WTC11 (cell line): ENCODE measurements at regions not wholly inside any gene's neighbourhood (a gene's known extent, or its start where the extent isn't known, plus 50 kb on each side); places are given as distances from the start of the nearest gene placed in this dataset.

Experiments
- ATAC-seq: fragments of 200-7000 bp; cut with Tn5 transposase; 2 replicates; pipeline ENCODE4 v1.10.0; 2021; ENCODE audit warnings: mild to moderate bottlenecking, moderate library complexity
- CTCF ChIA-PET: fragments of 300-600 bp; sonication (Branson Sonifier 250); formaldehyde crosslinking; loops from one replicate; lab custom pipeline; 2021; ENCODE audit warnings: antibody characterized with exemption; lab: Charles Lee
- POLR2A ChIA-PET: fragments of 350-600 bp; sonication (Branson Sonifier 250); formaldehyde crosslinking; loops from one replicate; lab custom pipeline; 2021; ENCODE audit warnings: antibody characterized with exemption; lab: Charles Lee
- DNase-seq: peaks from one replicate; pipeline ENCODE4 v3.0.0; 2021; ENCODE audit warnings: low spot score
- H3K27ac Mint-ChIP-seq: 2 replicates; pipeline ENCODE4 v1.8.0; 2021; ENCODE audit warnings: mixed read lengths
- H3K27me3 Mint-ChIP-seq: 2 replicates; pipeline ENCODE4 v1.8.0; 2021; ENCODE audit warnings: low read depth, mild to moderate bottlenecking, moderate library complexity, mixed read lengths
- H3K36me3 Mint-ChIP-seq: 2 replicates; pipeline ENCODE4 v1.8.0; 2021; ENCODE audit warnings: mixed read lengths
- H3K4me1 Mint-ChIP-seq: 2 replicates; pipeline ENCODE4 v1.8.0; 2022; ENCODE audit warnings: mixed read lengths
- H3K4me3 Mint-ChIP-seq: 2 replicates; pipeline ENCODE4 v1.8.0; 2021; ENCODE audit warnings: mild to moderate bottlenecking, moderate library complexity, mixed read lengths
- H3K9me3 Mint-ChIP-seq: 2 replicates; pipeline ENCODE4 v1.8.0; 2021; ENCODE audit warnings: mixed read lengths
- ARID4B ChIP-seq: sonication (generic); formaldehyde crosslinking; IDR thresholded peaks from 2 replicates; pipeline ENCODE4 v1.8.0; 2023; ENCODE audit warnings: missing genetic modification reagents, mild to moderate bottlenecking, borderline replicate concordance
- CBFB ChIP-seq: sonication (generic); formaldehyde crosslinking; IDR thresholded peaks from 2 replicates; pipeline ENCODE4 v1.8.1; 2022; ENCODE audit warnings: mild to moderate bottlenecking, low read depth, missing genetic modification reagents
- E2F5 ChIP-seq: sonication (generic); formaldehyde crosslinking; IDR thresholded peaks from 2 replicates; pipeline ENCODE4 v1.8.1; 2022; ENCODE audit warnings: mild to moderate bottlenecking, moderate library complexity, missing genetic modification reagents
- ERG ChIP-seq: fragments of 250-450 bp; sonication (Bioruptor Pico); IDR thresholded peaks from 2 replicates; pipeline ENCODE4 v1.8.0; 2021; ENCODE audit warnings: mild to moderate bottlenecking
- NFATC4 ChIP-seq: fragments of 250-450 bp; sonication (Bioruptor Pico); IDR thresholded peaks from 2 replicates; pipeline ENCODE4 v1.9.0; 2021; ENCODE audit warnings: mild to moderate bottlenecking
- NR1H2 ChIP-seq: sonication (generic); formaldehyde crosslinking; IDR thresholded peaks from 2 replicates; pipeline ENCODE4 v1.9.0; 2021; ENCODE audit warnings: mild to moderate bottlenecking, moderate library complexity, missing genetic modification reagents
- OVOL2 ChIP-seq: fragments of 250-450 bp; sonication (Bioruptor Pico); IDR thresholded peaks from 2 replicates; pipeline ENCODE4 v1.9.0; 2021; ENCODE audit warnings: mild to moderate bottlenecking, borderline replicate concordance
- PRRX2 ChIP-seq: fragments of 250-450 bp; sonication (Bioruptor Pico); IDR thresholded peaks from 2 replicates; pipeline ENCODE4 v1.8.0; 2021; ENCODE audit warnings: mild to moderate bottlenecking
- RELA ChIP-seq: sonication (generic); formaldehyde crosslinking; IDR thresholded peaks from 2 replicates; pipeline ENCODE4 v1.8.1; 2022; ENCODE audit warnings: missing genetic modification reagents, mild to moderate bottlenecking, borderline replicate concordance
- SP1 ChIP-seq: sonication (generic); formaldehyde crosslinking; conservative IDR thresholded peaks from 2 replicates; pipeline ENCODE4 v1.8.1; 2022; ENCODE audit warnings: missing genetic modification reagents
- STAT6 ChIP-seq: sonication (generic); formaldehyde crosslinking; conservative IDR thresholded peaks from 2 replicates; pipeline ENCODE4 v1.8.1; 2023; ENCODE audit warnings: mild to moderate bottlenecking, low read depth, missing genetic modification reagents, moderate library complexity
- USF1 ChIP-seq: sonication (generic); formaldehyde crosslinking; IDR thresholded peaks from 2 replicates; pipeline ENCODE4 v1.8.0; 2022; ENCODE audit warnings: mild to moderate bottlenecking, missing genetic modification reagents
- ZNF121 ChIP-seq: sonication (generic); formaldehyde crosslinking; IDR thresholded peaks from 2 replicates; pipeline ENCODE4 v1.8.0; 2023; ENCODE audit warnings: missing genetic modification reagents
- ZNF317 ChIP-seq: sonication (generic); formaldehyde crosslinking; IDR thresholded peaks from 2 replicates; pipeline ENCODE4 v1.8.1; 2023; ENCODE audit warnings: low read depth, mild to moderate bottlenecking, moderate library complexity, missing genetic modification reagents, borderline replicate concordance
- ZNF671 ChIP-seq: fragments of 250-450 bp; sonication (Bioruptor Pico); IDR thresholded peaks from 2 replicates; pipeline ENCODE4 v1.8.0; 2021; ENCODE audit warnings: mild to moderate bottlenecking

GRCh38 chr2:181376442-181376841 lies 80.7 kb upstream of the ITGA4 start (continued):
- TF ChIP-seq STAT6 (CRISPR knock-in tag) (no peak), USF1 (CRISPR knock-in tag) (no peak), PRRX2 (CRISPR knock-in tag) (no peak), ZNF121 (CRISPR knock-in tag) (no peak), SP1 (CRISPR knock-in tag) (no peak), ERG (CRISPR knock-in tag) (no peak), CBFB (CRISPR knock-in tag) (no peak)

GRCh38 chr2:181376999-181377398 lies 80.2 kb upstream of the ITGA4 start:
- H3K9me3 Mint-ChIP-seq, result no peaks in the 10 kb centered on the region
- DNase-seq, result no peak
- TF ChIP-seq ZNF671 (CRISPR knock-in tag) (no peak), E2F5 (CRISPR knock-in tag) (no peak), OVOL2 (CRISPR knock-in tag) (no peak), NR1H2 (no peak), RELA (CRISPR knock-in tag) (no peak), ZNF317 (CRISPR knock-in tag) (no peak), ARID4B (CRISPR knock-in tag) (no peak), NFATC4 (CRISPR knock-in tag) (no peak)
- POLR2A ChIA-PET, result interaction anchor here (0.6 kb wide), 1 partner anchor 290 kb away, joined by 8 read pairs; no protein-coding TSS in a partner anchor
- H3K27me3 Mint-ChIP-seq, result no peaks in the 10 kb centered on the region
- H3K4me3 Mint-ChIP-seq, result no peak overlapping the region
- no peak for ATAC-seq
- no peaks in the 10 kb centered on the region for H3K36me3 Mint-ChIP-seq
- CTCF ChIA-PET, result no interaction called here
- H3K4me1 Mint-ChIP-seq, result peaks cover 3% of the 10 kb centered on the region
- H3K27ac Mint-ChIP-seq, result no peak overlapping the region
